ENCODE measurements at regions not wholly inside any gene's neighbourhood (a gene's known extent, or its start where the extent isn't known, plus 50 kb on each side); places are given as distances from the start of the nearest gene placed in this dataset.

DNA sequence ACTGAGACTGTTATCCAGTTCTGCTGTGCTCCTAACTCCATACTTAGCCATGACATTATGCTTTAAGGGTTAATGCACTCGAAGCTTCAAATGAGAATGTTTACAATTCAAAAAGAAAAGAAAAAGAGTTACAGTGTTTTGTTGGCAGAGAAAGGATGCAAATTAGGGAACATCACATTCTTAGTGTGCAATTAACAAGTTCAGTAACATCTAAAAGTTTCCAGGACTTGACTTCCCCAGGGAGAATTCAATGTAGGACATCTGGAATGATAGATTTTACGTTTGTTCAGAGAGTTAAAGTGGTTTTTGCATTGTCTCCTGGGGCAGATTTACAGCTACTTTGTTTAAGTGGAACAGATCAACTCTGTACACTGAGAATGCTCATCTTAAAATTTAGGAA is 525.2 kb downstream of the LIG4 start:
- Histone ChIP-seq H3K79me2 (ENCODE audit: insufficient read depth, low read length) (no peaks in the 10 kb centered on the region), H4K20me1 (ENCODE audit: low read depth, low read length) (no peaks in the 10 kb centered on the region), H3K27me3 (ENCODE audit: low read length) (no peaks in the 10 kb centered on the region), H3K27ac (ENCODE audit: low read depth, low read length) (no peak overlapping the region), H3F3A (ENCODE audit: insufficient read depth) (no peaks in the 10 kb centered on the region), H3K9ac (ENCODE audit: low read length) (no peak overlapping the region), H3K4me3 (ENCODE audit: insufficient read depth, low read length, poor library complexity, severe bottlenecking) (no peak overlapping the region), H3K4me2 (ENCODE audit: low read depth, low read length, poor library complexity, severe bottlenecking) (no peak overlapping the region), H3K36me3 (ENCODE audit: low read length) (no peaks in the 10 kb centered on the region), H2AFZ (ENCODE audit: low read depth, low read length, severe bottlenecking) (no peak overlapping the region), H3K9me3 (ENCODE audit: insufficient read depth, low read length) (no peaks in the 10 kb centered on the region), H3K9me2 (replicated peaks; ENCODE audit: insufficient read depth, low read length) (no peaks in the 10 kb centered on the region)
- TF ChIP-seq, protein P1, sequence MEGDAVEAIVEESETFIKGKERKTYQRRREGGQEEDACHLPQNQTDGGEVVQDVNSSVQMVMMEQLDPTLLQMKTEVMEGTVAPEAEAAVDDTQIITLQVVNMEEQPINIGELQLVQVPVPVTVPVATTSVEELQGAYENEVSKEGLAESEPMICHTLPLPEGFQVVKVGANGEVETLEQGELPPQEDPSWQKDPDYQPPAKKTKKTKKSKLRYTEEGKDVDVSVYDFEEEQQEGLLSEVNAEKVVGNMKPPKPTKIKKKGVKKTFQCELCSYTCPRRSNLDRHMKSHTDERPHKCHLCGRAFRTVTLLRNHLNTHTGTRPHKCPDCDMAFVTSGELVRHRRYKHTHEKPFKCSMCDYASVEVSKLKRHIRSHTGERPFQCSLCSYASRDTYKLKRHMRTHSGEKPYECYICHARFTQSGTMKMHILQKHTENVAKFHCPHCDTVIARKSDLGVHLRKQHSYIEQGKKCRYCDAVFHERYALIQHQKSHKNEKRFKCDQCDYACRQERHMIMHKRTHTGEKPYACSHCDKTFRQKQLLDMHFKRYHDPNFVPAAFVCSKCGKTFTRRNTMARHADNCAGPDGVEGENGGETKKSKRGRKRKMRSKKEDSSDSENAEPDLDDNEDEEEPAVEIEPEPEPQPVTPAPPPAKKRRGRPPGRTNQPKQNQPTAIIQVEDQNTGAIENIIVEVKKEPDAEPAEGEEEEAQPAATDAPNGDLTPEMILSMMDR (IDR thresholded peaks at IDR 0.05; ENCODE audit: insufficient read depth, low read length, poor library complexity, severe bottlenecking) = no peak
- no peak for TF ChIP-seq EZH2phosphoT487 (conservative IDR thresholded peaks at IDR 0.05; ENCODE audit: low read length)

DNA sequence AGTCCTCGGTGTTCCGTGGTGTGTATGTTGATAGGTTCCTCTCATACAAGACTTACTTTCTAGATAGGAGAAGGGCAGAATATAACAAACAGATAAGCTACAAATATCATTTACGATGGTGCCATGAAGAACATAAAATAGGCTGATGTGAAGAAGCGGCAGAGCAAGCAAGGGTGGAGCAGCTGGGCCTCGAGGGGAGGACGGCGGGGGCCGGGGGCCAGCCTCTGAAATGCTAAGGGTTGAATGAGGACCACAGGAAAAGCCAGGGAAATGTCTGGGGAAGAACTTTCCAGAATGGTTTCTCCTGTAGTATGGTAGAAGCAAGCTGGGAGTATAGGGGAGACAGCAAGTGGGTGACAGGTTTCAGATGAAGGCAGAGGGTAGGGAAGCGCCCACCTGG is 529.5 kb downstream of the LIG4 start:
- Histone ChIP-seq H3K4me2 (ENCODE audit: low read depth, low read length, poor library complexity, severe bottlenecking) (no peak overlapping the region), H3K9me3 (ENCODE audit: insufficient read depth, low read length) (no peaks in the 10 kb centered on the region), H2AFZ (ENCODE audit: low read depth, low read length, severe bottlenecking) (no peak overlapping the region), H3K4me3 (ENCODE audit: insufficient read depth, low read length, poor library complexity, severe bottlenecking) (no peak overlapping the region), H3K9me2 (replicated peaks; ENCODE audit: insufficient read depth, low read length) (no peaks in the 10 kb centered on the region), H3K79me2 (ENCODE audit: insufficient read depth, low read length) (no peaks in the 10 kb centered on the region), H3K27ac (ENCODE audit: low read depth, low read length) (no peak overlapping the region), H3K27me3 (ENCODE audit: low read length) (no peaks in the 10 kb centered on the region), H4K20me1 (ENCODE audit: low read depth, low read length) (no peaks in the 10 kb centered on the region), H3K9ac (ENCODE audit: low read length) (no peak overlapping the region), H3F3A (ENCODE audit: insufficient read depth) (no peaks in the 10 kb centered on the region), H3K36me3 (ENCODE audit: low read length) (no peaks in the 10 kb centered on the region)
- TF ChIP-seq, protein P1 (IDR thresholded peaks at IDR 0.05; ENCODE audit: insufficient read depth, low read length, poor library complexity, severe bottlenecking) = no peak
- no peak for TF ChIP-seq EZH2phosphoT487 (conservative IDR thresholded peaks at IDR 0.05; ENCODE audit: low read length)

DNA sequence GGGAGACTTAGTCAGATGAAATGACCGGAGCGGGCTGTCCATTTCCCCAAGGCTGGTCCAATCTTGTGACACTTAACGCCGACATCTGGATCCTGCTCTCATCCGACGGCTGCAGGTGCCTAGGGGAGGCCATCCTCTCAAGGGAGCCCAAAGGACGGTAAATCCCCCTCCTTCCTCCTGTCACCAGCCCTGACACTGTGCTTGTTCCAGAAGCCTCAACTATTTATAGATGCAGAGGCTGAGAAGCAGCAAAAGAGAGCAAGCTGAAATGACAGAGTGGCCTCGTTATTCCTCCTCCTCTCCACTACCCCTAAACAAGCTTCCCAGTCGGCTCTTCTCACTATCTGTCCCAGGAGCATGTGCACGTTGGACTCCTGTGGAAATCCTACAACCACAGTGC is 533.7 kb downstream of the LIG4 start:
- H3K4me3 ChIP-seq (ENCODE audit: insufficient read depth, low read length, poor library complexity, severe bottlenecking) = no peak overlapping the region
- H3F3A ChIP-seq (ENCODE audit: insufficient read depth) = no peaks in the 10 kb centered on the region
- no peaks in the 10 kb centered on the region for H3K27me3 ChIP-seq (ENCODE audit: low read length)
- H3K36me3 ChIP-seq (ENCODE audit: low read length) = no peaks in the 10 kb centered on the region
- H4K20me1 ChIP-seq (ENCODE audit: low read depth, low read length) = no peaks in the 10 kb centered on the region
- no peaks in the 10 kb centered on the region for H3K79me2 ChIP-seq (ENCODE audit: insufficient read depth, low read length)
- no peak overlapping the region for H3K27ac ChIP-seq (ENCODE audit: low read depth, low read length)
- H3K9ac ChIP-seq (ENCODE audit: low read length) = no peak overlapping the region
- H2AFZ ChIP-seq (ENCODE audit: low read depth, low read length, severe bottlenecking) = no peak overlapping the region
- H3K9me2 ChIP-seq (replicated peaks; ENCODE audit: insufficient read depth, low read length) = no peaks in the 10 kb centered on the region
- H3K4me2 ChIP-seq (ENCODE audit: low read depth, low read length, poor library complexity, severe bottlenecking) = no peak overlapping the region
- H3K9me3 ChIP-seq (ENCODE audit: insufficient read depth, low read length) = no peaks in the 10 kb centered on the region
- TF ChIP-seq, protein P1 (IDR thresholded peaks at IDR 0.05; ENCODE audit: insufficient read depth, low read length, poor library complexity, severe bottlenecking) = no peak
- TF ChIP-seq EZH2phosphoT487 (conservative IDR thresholded peaks at IDR 0.05; ENCODE audit: low read length) = no peak

All from SU-DHL-6 (cell line).